D721Med (cell line): ENCODE measurements at regions not wholly inside any gene's neighbourhood (a gene's known extent, or its start where the extent isn't known, plus 50 kb on each side); places are given as distances from the start of the nearest gene placed in this dataset.

Experiments used
- DNase-seq: peaks from one replicate; pipeline ENCODE4 v3.0.0; 2011; ENCODE audit warnings: low spot score; ENCODE audit not compliant: insufficient read length
- FAIRE-seq: peaks from 2 replicates; lab custom pipeline; 2011; peaks lifted over from hg19 to GRCh38; lab: Jason Lieb, UNC
- CTCF ChIP-seq: IDR thresholded peaks from 2 replicates; pipeline ENCODE4 v1.5.1; 2012; ENCODE audit warnings: mild to moderate bottlenecking, control low read depth; ENCODE audit not compliant: insufficient read depth; ENCODE audit errors: missing control alignments

- DNase-seq (peak; percentile 18), FAIRE-seq (no peak)
- TF ChIP-seq CTCF: peak; percentile 81
Measured at GRCh38 chr4:167622481-167623240, 388.4 kb upstream of the SPOCK3 start.

- FAIRE-seq (no peak), DNase-seq (no peak)
- TF ChIP-seq CTCF: no peak
Measured at GRCh38 chr4:167623241-167623572, 388.9 kb upstream of the SPOCK3 start.

GRCh38 chr4:167629272-167629671 lies 395.0 kb upstream of the SPOCK3 start:
- no peak for FAIRE-seq
- TF ChIP-seq CTCF: no peak
- no peak for DNase-seq

GRCh38 chr4:167642250-167642649 lies 408.0 kb upstream of the SPOCK3 start:
- no peak for TF ChIP-seq CTCF
- DNase-seq (no peak), FAIRE-seq (no peak)

GRCh38 chr4:167645358-167645757 lies 411.1 kb upstream of the SPOCK3 start:
- DNase-seq: no peak

GRCh38 chr4:167652267-167652666 lies 418.0 kb upstream of the SPOCK3 start:
- DNase-seq (no peak), FAIRE-seq (no peak)
- no peak for TF ChIP-seq CTCF

More at GRCh38 chr4:167645358-167645757, 411.1 kb upstream of the SPOCK3 start:
- no peak for TF ChIP-seq CTCF
- peak; percentile 53 for FAIRE-seq

GRCh38 chr4:167688660-167689142 lies 403.6 kb upstream of the ANXA10 start:
- TF ChIP-seq CTCF: no peak
- DNase-seq: no peak
- no peak for FAIRE-seq
